ENCODE measurements at regions not wholly inside any gene's neighbourhood (a gene's known extent, or its start where the extent isn't known, plus 50 kb on each side); places are given as distances from the start of the nearest gene placed in this dataset.

DNA sequence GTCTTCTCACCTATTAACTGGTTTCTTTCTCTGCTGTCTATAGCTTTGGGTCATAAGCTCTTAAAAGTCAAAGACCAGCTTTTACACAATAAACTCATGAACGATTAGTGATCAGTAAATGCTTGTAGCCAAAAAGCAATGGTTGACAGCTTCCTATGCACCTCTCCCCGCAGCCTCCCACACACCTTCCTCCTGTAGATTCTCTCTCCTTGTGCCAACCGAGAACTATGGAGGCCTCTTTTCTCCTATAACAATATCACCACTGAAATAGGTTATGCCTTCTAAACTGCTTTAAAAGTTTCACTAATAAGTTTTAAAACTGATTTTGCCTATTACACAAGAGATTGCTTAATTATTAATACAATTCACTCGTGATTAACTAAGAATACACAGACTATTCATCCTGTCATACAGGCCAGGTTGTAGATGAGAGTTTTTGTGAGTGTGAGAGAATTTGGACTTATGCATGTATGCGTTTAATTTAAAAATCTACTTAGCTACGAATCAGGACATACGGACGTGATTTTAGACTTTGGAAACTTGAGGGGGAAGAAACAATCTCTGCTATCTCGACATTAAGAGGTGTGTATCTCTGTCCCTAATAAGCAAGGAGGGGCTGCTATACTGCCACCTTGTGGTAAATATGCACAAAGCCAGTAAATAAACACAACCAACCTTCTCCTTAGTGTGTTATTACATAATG is 229.1 kb upstream of the RBBP8 start:
- TF ChIP-seq, protein P1, sequence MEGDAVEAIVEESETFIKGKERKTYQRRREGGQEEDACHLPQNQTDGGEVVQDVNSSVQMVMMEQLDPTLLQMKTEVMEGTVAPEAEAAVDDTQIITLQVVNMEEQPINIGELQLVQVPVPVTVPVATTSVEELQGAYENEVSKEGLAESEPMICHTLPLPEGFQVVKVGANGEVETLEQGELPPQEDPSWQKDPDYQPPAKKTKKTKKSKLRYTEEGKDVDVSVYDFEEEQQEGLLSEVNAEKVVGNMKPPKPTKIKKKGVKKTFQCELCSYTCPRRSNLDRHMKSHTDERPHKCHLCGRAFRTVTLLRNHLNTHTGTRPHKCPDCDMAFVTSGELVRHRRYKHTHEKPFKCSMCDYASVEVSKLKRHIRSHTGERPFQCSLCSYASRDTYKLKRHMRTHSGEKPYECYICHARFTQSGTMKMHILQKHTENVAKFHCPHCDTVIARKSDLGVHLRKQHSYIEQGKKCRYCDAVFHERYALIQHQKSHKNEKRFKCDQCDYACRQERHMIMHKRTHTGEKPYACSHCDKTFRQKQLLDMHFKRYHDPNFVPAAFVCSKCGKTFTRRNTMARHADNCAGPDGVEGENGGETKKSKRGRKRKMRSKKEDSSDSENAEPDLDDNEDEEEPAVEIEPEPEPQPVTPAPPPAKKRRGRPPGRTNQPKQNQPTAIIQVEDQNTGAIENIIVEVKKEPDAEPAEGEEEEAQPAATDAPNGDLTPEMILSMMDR (IDR thresholded peaks at IDR 0.05), result peak; percentile 27 to 58
- TF ChIP-seq POLR2A (IDR thresholded peaks at IDR 0.05) (no peak), POLR2AphosphoS5 (IDR thresholded peaks at IDR 0.05) (no peak), EP300 (IDR thresholded peaks at IDR 0.05) (no peak)

Data from suprapubic skin (tissue), 4 donors.